Endodermal cell (in vitro differentiated cells): ENCODE measurements at regions not wholly inside any gene's neighbourhood (a gene's known extent, or its start where the extent isn't known, plus 50 kb on each side); places are given as distances from the start of the nearest gene placed in this dataset.

Experiments used
- DNase-seq: peaks from one replicate; pipeline ENCODE4 v3.0.0-alpha.2; 2017
- H3K27ac ChIP-seq: 2 replicates; pipeline ENCODE4 v1.5.1; 2013; ENCODE audit warnings: mild to moderate bottlenecking, low read depth, low read length, moderate library complexity
- H3K27me3 ChIP-seq: 2 replicates; pipeline ENCODE4 v1.6.1; 2013; ENCODE audit warnings: mild to moderate bottlenecking, low read length, moderate library complexity; ENCODE audit not compliant: insufficient read depth, control insufficient read depth, poor library complexity, severe bottlenecking
- H3K36me3 ChIP-seq: 2 replicates; pipeline ENCODE4 v1.7.0; 2013; ENCODE audit warnings: mild to moderate bottlenecking, low read length, moderate library complexity; ENCODE audit not compliant: control insufficient read depth, insufficient read depth
- H3K4me1 ChIP-seq: one replicate; pipeline ENCODE4 v1.7.0; 2013; ENCODE audit warnings: low read length; ENCODE audit not compliant: control insufficient read depth, insufficient read depth
- H3K4me3 ChIP-seq: 2 replicates; pipeline ENCODE4 v1.5.1; 2013; ENCODE audit warnings: mild to moderate bottlenecking, low read length, moderate library complexity
- H3K9ac ChIP-seq: 2 replicates; pipeline ENCODE4 v1.6.1; 2013; ENCODE audit warnings: mild to moderate bottlenecking, low read length, moderate library complexity; ENCODE audit not compliant: poor library complexity, severe bottlenecking; ENCODE audit errors: extremely low read depth
- H3K9me3 ChIP-seq: 2 replicates; pipeline ENCODE4 v1.6.1; 2013; ENCODE audit warnings: mild to moderate bottlenecking, low read length, moderate library complexity; ENCODE audit not compliant: control insufficient read depth
- H3K27ac Mint-ChIP-seq: 2 replicates; pipeline ENCODE4 v1.8.0; 2020; ENCODE audit warnings: mixed read lengths
- H3K27me3 Mint-ChIP-seq: 2 replicates; pipeline ENCODE4 v1.8.0; 2021; ENCODE audit warnings: mild to moderate bottlenecking, mixed read lengths; ENCODE audit not compliant: insufficient read depth
- H3K36me3 Mint-ChIP-seq: 2 replicates; pipeline ENCODE4 v1.8.0; 2020; ENCODE audit warnings: low read depth, mixed read lengths
- H3K4me1 Mint-ChIP-seq: 2 replicates; pipeline ENCODE4 v1.8.0; 2020; ENCODE audit warnings: mixed read lengths
- H3K4me3 Mint-ChIP-seq: 2 replicates; pipeline ENCODE4 v1.8.0; 2020; ENCODE audit warnings: mild to moderate bottlenecking, moderate library complexity, mixed read lengths
- H3K9me3 Mint-ChIP-seq: 2 replicates; pipeline ENCODE4 v1.8.0; 2020; ENCODE audit warnings: mild to moderate bottlenecking, mixed read lengths
- CTCF ChIP-seq: fragments of 200-600 bp; sonication (generic); conservative IDR thresholded peaks from 2 replicates; pipeline ENCODE4 v1.5.0; 2021; ENCODE audit warnings: antibody characterized with exemption, mild to moderate bottlenecking
- WGBS, 2 experiments: methylation state at CpG; one replicate each; pipeline versions ENCODE4 v1.1.5 to v1.1.7; 2013; ENCODE audit warnings: missing lambda C conversion rate in 2 of 2, mixed read lengths in 1 of 2; ENCODE audit not compliant: insufficient coverage in 1 of 2, insufficient read length in 1 of 2; 5-methylcytosine and 5-hydroxymethylcytosine counted together

GRCh38 chr11:19338375-19338774, 97.6 kb upstream of the E2F8 start:
- Histone ChIP-seq H3K27me3 (peaks cover 59% of the 10 kb centered on the region), H3K4me3 (no peak overlapping the region), H3K9ac (no peak overlapping the region), H3K4me1 (no peaks in the 10 kb centered on the region), H3K27ac (no peak overlapping the region), H3K9me3 (no peaks in the 10 kb centered on the region), H3K36me3 (no peaks in the 10 kb centered on the region)
- H3K9me3 Mint-ChIP-seq = no peaks in the 10 kb centered on the region
- no peaks in the 10 kb centered on the region for H3K4me1 Mint-ChIP-seq
- no peak overlapping the region for H3K27ac Mint-ChIP-seq
- no peak overlapping the region for H3K4me3 Mint-ChIP-seq
- 64 to 81% methylated on average over 2 to 3 of the region's 3 CpGs for WGBS, 2 experiments
- H3K27me3 Mint-ChIP-seq = peaks cover 58% of the 10 kb centered on the region
- no peak for DNase-seq
- H3K36me3 Mint-ChIP-seq = no peaks in the 10 kb centered on the region
- no peak for TF ChIP-seq CTCF

GRCh38 chr11:19337779-19338178, 97.0 kb upstream of the E2F8 start:
- 78 to 94% methylated on average over 2 to 3 of the region's 3 CpGs for WGBS, 2 experiments
- Histone ChIP-seq H3K9me3 (no peaks in the 10 kb centered on the region), H3K4me3 (no peak overlapping the region), H3K4me1 (no peaks in the 10 kb centered on the region), H3K27ac (no peak overlapping the region), H3K27me3 (peaks cover 53% of the 10 kb centered on the region), H3K9ac (no peak overlapping the region), H3K36me3 (no peaks in the 10 kb centered on the region)
- H3K4me1 Mint-ChIP-seq = no peaks in the 10 kb centered on the region
- H3K36me3 Mint-ChIP-seq = no peaks in the 10 kb centered on the region
- no peak for DNase-seq
- no peaks in the 10 kb centered on the region for H3K9me3 Mint-ChIP-seq
- no peak overlapping the region for H3K4me3 Mint-ChIP-seq
- H3K27ac Mint-ChIP-seq = no peak overlapping the region
- no peak for TF ChIP-seq CTCF
- H3K27me3 Mint-ChIP-seq = peaks cover 52% of the 10 kb centered on the region

- 70 to 73% methylated on average over 2 to 3 of the region's 3 CpGs for WGBS, 2 experiments
- TF ChIP-seq CTCF = no peak
Observed at GRCh38 chr11:19336331-19336730, 95.6 kb upstream of the E2F8 start.

More at GRCh38 chr11:19336331-19336730, 95.6 kb upstream of the E2F8 start:
- no peaks in the 10 kb centered on the region for H3K36me3 Mint-ChIP-seq
- no peaks in the 10 kb centered on the region for H3K9me3 Mint-ChIP-seq
- Histone ChIP-seq H3K4me1 (no peaks in the 10 kb centered on the region), H3K4me3 (no peak overlapping the region), H3K36me3 (no peaks in the 10 kb centered on the region), H3K27me3 (peaks cover 42% of the 10 kb centered on the region), H3K9me3 (no peaks in the 10 kb centered on the region), H3K9ac (no peak overlapping the region), H3K27ac (no peak overlapping the region)
- peaks cover 39% of the 10 kb centered on the region for H3K27me3 Mint-ChIP-seq
- no peak overlapping the region for H3K27ac Mint-ChIP-seq
- DNase-seq = no peak
- no peak overlapping the region for H3K4me3 Mint-ChIP-seq
- no peaks in the 10 kb centered on the region for H3K4me1 Mint-ChIP-seq
